ENCODE measurements at regions not wholly inside any gene's neighbourhood (a gene's known extent, or its start where the extent isn't known, plus 50 kb on each side); places are given as distances from the start of the nearest gene placed in this dataset.

GRCh38 chr20:48387675-48388074, 440.1 kb downstream of the PREX1 start:
- no peak overlapping the region for H3K4me3 ChIP-seq (ENCODE audit: low read depth, low read length)
- no peaks in the 10 kb centered on the region for H3K36me3 ChIP-seq (ENCODE audit: control insufficient read depth, insufficient read depth, low read length)
- DNase-seq (ENCODE audit: low read depth), result no peak
- no peaks in the 10 kb centered on the region for H3K27me3 ChIP-seq (ENCODE audit: control insufficient read depth, insufficient read depth, low read length)
- TF ChIP-seq CTCF (IDR thresholded peaks at IDR 0.05; ENCODE audit: insufficient read depth, low read length, poor library complexity, severe bottlenecking), result no peak

GRCh38 chr20:48385527-48385926, 442.3 kb downstream of the PREX1 start:
- no peak for TF ChIP-seq CTCF (IDR thresholded peaks at IDR 0.05; ENCODE audit: insufficient read depth, low read length, poor library complexity, severe bottlenecking)
- no peak for DNase-seq (ENCODE audit: low read depth)
- H3K4me3 ChIP-seq (ENCODE audit: low read depth, low read length), result no peak overlapping the region
- H3K27me3 ChIP-seq (ENCODE audit: control insufficient read depth, insufficient read depth, low read length), result no peaks in the 10 kb centered on the region
- no peaks in the 10 kb centered on the region for H3K36me3 ChIP-seq (ENCODE audit: control insufficient read depth, insufficient read depth, low read length)

- no peak for DNase-seq (ENCODE audit: low read depth)
- no peaks in the 10 kb centered on the region for H3K27me3 ChIP-seq (ENCODE audit: control insufficient read depth, insufficient read depth, low read length)
- no peak overlapping the region for H3K4me3 ChIP-seq (ENCODE audit: low read depth, low read length)
- no peak for TF ChIP-seq CTCF (IDR thresholded peaks at IDR 0.05; ENCODE audit: insufficient read depth, low read length, poor library complexity, severe bottlenecking)
- no peaks in the 10 kb centered on the region for H3K36me3 ChIP-seq (ENCODE audit: control insufficient read depth, insufficient read depth, low read length)
Measured at GRCh38 chr20:48385114-48385513, 442.7 kb downstream of the PREX1 start.

- no peaks in the 10 kb centered on the region for H3K36me3 ChIP-seq (ENCODE audit: control insufficient read depth, insufficient read depth, low read length)
- TF ChIP-seq CTCF (IDR thresholded peaks at IDR 0.05; ENCODE audit: insufficient read depth, low read length, poor library complexity, severe bottlenecking), result no peak
- H3K27me3 ChIP-seq (ENCODE audit: control insufficient read depth, insufficient read depth, low read length), result no peaks in the 10 kb centered on the region
- H3K4me3 ChIP-seq (ENCODE audit: low read depth, low read length), result no peak overlapping the region
- DNase-seq (ENCODE audit: low read depth), result no peak
Measured at GRCh38 chr20:48384147-48384818, 443.5 kb downstream of the PREX1 start.

- no peak for TF ChIP-seq CTCF (IDR thresholded peaks at IDR 0.05; ENCODE audit: insufficient read depth, low read length, poor library complexity, severe bottlenecking)
- no peak for DNase-seq (ENCODE audit: low read depth)
- Histone ChIP-seq H3K36me3 (ENCODE audit: control insufficient read depth, insufficient read depth, low read length) (no peaks in the 10 kb centered on the region), H3K4me3 (ENCODE audit: low read depth, low read length) (no peak overlapping the region), H3K27me3 (ENCODE audit: control insufficient read depth, insufficient read depth, low read length) (no peaks in the 10 kb centered on the region)
Measured at GRCh38 chr20:48383252-48383651, 444.5 kb downstream of the PREX1 start.

- H3K27me3 ChIP-seq (ENCODE audit: control insufficient read depth, insufficient read depth, low read length), result no peaks in the 10 kb centered on the region
- no peak for TF ChIP-seq CTCF (IDR thresholded peaks at IDR 0.05; ENCODE audit: insufficient read depth, low read length, poor library complexity, severe bottlenecking)
- DNase-seq (ENCODE audit: low read depth), result no peak
Measured at GRCh38 chr20:48382304-48382703, 445.5 kb downstream of the PREX1 start.

More at GRCh38 chr20:48382304-48382703, 445.5 kb downstream of the PREX1 start:
- Histone ChIP-seq H3K36me3 (ENCODE audit: control insufficient read depth, insufficient read depth, low read length) (no peaks in the 10 kb centered on the region), H3K4me3 (ENCODE audit: low read depth, low read length) (no peak overlapping the region)
